ENCODE measurements at regions not wholly inside any gene's neighbourhood (a gene's known extent, or its start where the extent isn't known, plus 50 kb on each side); places are given as distances from the start of the nearest gene placed in this dataset.

GRCh38 chr6:153437193-153437592 lies 306.1 kb upstream of the RGS17 start:
- Mint-ChIP-seq H3K27ac (no peak overlapping the region), H3K4me1 (no peaks in the 10 kb centered on the region), H3K4me3 (no peak overlapping the region), H3K9me3 (ENCODE audit: low read depth) (no peaks in the 10 kb centered on the region), H3K27me3 (peaks cover 2% of the 10 kb centered on the region), H3K36me3 (ENCODE audit: low read depth) (no peaks in the 10 kb centered on the region)
- intact Hi-C loops (cut with DNase I, micrococcal nuclease) = no loop called here
- CTCF ChIA-PET = no interaction called here
- POLR2A ChIA-PET = no interaction called here
- no peak for ATAC-seq
- no peak for DNase-seq

- H3K36me3 Mint-ChIP-seq (ENCODE audit: low read depth) = no peaks in the 10 kb centered on the region
- H3K4me1 Mint-ChIP-seq = no peaks in the 10 kb centered on the region
- H3K27me3 Mint-ChIP-seq = peaks cover 2% of the 10 kb centered on the region
- ChIA-PET POLR2A (no interaction called here), CTCF (no interaction called here)
- no peak overlapping the region for H3K4me3 Mint-ChIP-seq
- intact Hi-C loops (cut with DNase I, micrococcal nuclease) = no loop called here
- ATAC-seq (no peak), DNase-seq (no peak)
- H3K27ac Mint-ChIP-seq = no peak overlapping the region
- no peaks in the 10 kb centered on the region for H3K9me3 Mint-ChIP-seq (ENCODE audit: low read depth)
Observed at GRCh38 chr6:153436351-153436750, 305.3 kb upstream of the RGS17 start.

- ChIA-PET CTCF (no interaction called here), POLR2A (no interaction called here)
- ATAC-seq (no peak), DNase-seq (no peak)
- Mint-ChIP-seq H3K27me3 (peaks cover 2% of the 10 kb centered on the region), H3K4me3 (no peak overlapping the region), H3K9me3 (ENCODE audit: low read depth) (no peaks in the 10 kb centered on the region), H3K36me3 (ENCODE audit: low read depth) (no peaks in the 10 kb centered on the region), H3K27ac (no peak overlapping the region), H3K4me1 (no peaks in the 10 kb centered on the region)
- intact Hi-C loops (cut with DNase I, micrococcal nuclease) = no loop called here
Observed at GRCh38 chr6:153435787-153436186, 304.7 kb upstream of the RGS17 start.

GRCh38 chr6:153425536-153425935 lies 294.5 kb upstream of the RGS17 start:
- DNase-seq = no peak
- no peak for ATAC-seq
- H3K27ac Mint-ChIP-seq = no peak overlapping the region
- ChIA-PET POLR2A (no interaction called here), CTCF (no interaction called here)
- peaks cover 5% of the 10 kb centered on the region for H3K27me3 Mint-ChIP-seq
- no peaks in the 10 kb centered on the region for H3K9me3 Mint-ChIP-seq (ENCODE audit: low read depth)
- no peaks in the 10 kb centered on the region for H3K36me3 Mint-ChIP-seq (ENCODE audit: low read depth)
- no peak overlapping the region for H3K4me3 Mint-ChIP-seq
- intact Hi-C loops (cut with DNase I, micrococcal nuclease) = no loop called here
- H3K4me1 Mint-ChIP-seq = no peaks in the 10 kb centered on the region

- ChIA-PET POLR2A (no interaction called here), CTCF (no interaction called here)
- H3K9me3 Mint-ChIP-seq (ENCODE audit: low read depth) = no peaks in the 10 kb centered on the region
- H3K4me3 Mint-ChIP-seq = no peak overlapping the region
- intact Hi-C loops (cut with DNase I, micrococcal nuclease) = no loop called here
- no peaks in the 10 kb centered on the region for H3K36me3 Mint-ChIP-seq (ENCODE audit: low read depth)
- no peaks in the 10 kb centered on the region for H3K4me1 Mint-ChIP-seq
- H3K27me3 Mint-ChIP-seq = peaks cover 5% of the 10 kb centered on the region
- DNase-seq (no peak), ATAC-seq (no peak)
- H3K27ac Mint-ChIP-seq = no peak overlapping the region
Observed at GRCh38 chr6:153424719-153425400, 293.8 kb upstream of the RGS17 start.

GRCh38 chr6:153412519-153412918 lies 281.4 kb upstream of the RGS17 start:
- Mint-ChIP-seq H3K4me3 (no peak overlapping the region), H3K27me3 (no peaks in the 10 kb centered on the region), H3K9me3 (ENCODE audit: low read depth) (peaks cover 4% of the 10 kb centered on the region), H3K4me1 (no peaks in the 10 kb centered on the region), H3K27ac (no peak overlapping the region), H3K36me3 (ENCODE audit: low read depth) (no peaks in the 10 kb centered on the region)
- ChIA-PET CTCF (no interaction called here), POLR2A (no interaction called here)
- DNase-seq (no peak), ATAC-seq (no peak)
- intact Hi-C loops (cut with DNase I, micrococcal nuclease) = no loop called here

- peaks cover 4% of the 10 kb centered on the region for H3K9me3 Mint-ChIP-seq (ENCODE audit: low read depth)
- intact Hi-C loops (cut with DNase I, micrococcal nuclease) = no loop called here
- H3K36me3 Mint-ChIP-seq (ENCODE audit: low read depth) = no peaks in the 10 kb centered on the region
- POLR2A ChIA-PET = no interaction called here
- no peak overlapping the region for H3K4me3 Mint-ChIP-seq
- no peaks in the 10 kb centered on the region for H3K27me3 Mint-ChIP-seq
- no peaks in the 10 kb centered on the region for H3K4me1 Mint-ChIP-seq
- ATAC-seq (no peak), DNase-seq (no peak)
- H3K27ac Mint-ChIP-seq = no peak overlapping the region
- CTCF ChIA-PET = no interaction called here
Observed at GRCh38 chr6:153411070-153411648, 280.1 kb upstream of the RGS17 start.

GRCh38 chr6:153405931-153406330 lies 274.8 kb upstream of the RGS17 start:
- POLR2A ChIA-PET = no interaction called here
- CTCF ChIA-PET = no interaction called here

GRCh38 chr6:153401751-153402150 lies 270.7 kb upstream of the RGS17 start:
- Mint-ChIP-seq H3K9me3 (ENCODE audit: low read depth) (no peaks in the 10 kb centered on the region), H3K27ac (no peak overlapping the region), H3K4me3 (no peak overlapping the region), H3K36me3 (ENCODE audit: low read depth) (no peaks in the 10 kb centered on the region), H3K27me3 (no peaks in the 10 kb centered on the region), H3K4me1 (no peaks in the 10 kb centered on the region)
- DNase-seq (no peak), ATAC-seq (no peak)
- ChIA-PET CTCF (no interaction called here), POLR2A (no interaction called here)
- intact Hi-C loops (cut with DNase I, micrococcal nuclease) = no loop called here

More at GRCh38 chr6:153405931-153406330, 274.8 kb upstream of the RGS17 start:
- Mint-ChIP-seq H3K4me1 (no peaks in the 10 kb centered on the region), H3K9me3 (ENCODE audit: low read depth) (no peaks in the 10 kb centered on the region), H3K27ac (no peak overlapping the region), H3K4me3 (no peak overlapping the region), H3K36me3 (ENCODE audit: low read depth) (no peaks in the 10 kb centered on the region), H3K27me3 (no peaks in the 10 kb centered on the region)
- ATAC-seq (no peak), DNase-seq (no peak)
- intact Hi-C loops (cut with DNase I, micrococcal nuclease) = no loop called here

- intact Hi-C loops (cut with DNase I, micrococcal nuclease) = no loop called here
- Mint-ChIP-seq H3K27me3 (no peaks in the 10 kb centered on the region), H3K36me3 (ENCODE audit: low read depth) (no peaks in the 10 kb centered on the region), H3K4me1 (no peaks in the 10 kb centered on the region), H3K9me3 (ENCODE audit: low read depth) (no peaks in the 10 kb centered on the region), H3K27ac (no peak overlapping the region), H3K4me3 (no peak overlapping the region)
- peak; percentile 47 for ATAC-seq
- DNase-seq = no peak
- ChIA-PET CTCF (no interaction called here), POLR2A (no interaction called here)
Observed at GRCh38 chr6:153392156-153392555, 261.1 kb upstream of the RGS17 start.

- ChIA-PET CTCF (no interaction called here), POLR2A (no interaction called here)
- peak; percentile 66 for ATAC-seq
- H3K4me3 Mint-ChIP-seq = no peak overlapping the region
- no peak for DNase-seq
- H3K27me3 Mint-ChIP-seq = no peaks in the 10 kb centered on the region
- H3K36me3 Mint-ChIP-seq (ENCODE audit: low read depth) = no peaks in the 10 kb centered on the region
- intact Hi-C loops (cut with DNase I, micrococcal nuclease) = no loop called here
- peaks cover 3% of the 10 kb centered on the region for H3K4me1 Mint-ChIP-seq
- H3K9me3 Mint-ChIP-seq (ENCODE audit: low read depth) = no peaks in the 10 kb centered on the region
- no peak overlapping the region for H3K27ac Mint-ChIP-seq
Observed at GRCh38 chr6:153373869-153374268, 242.8 kb upstream of the RGS17 start.

- DNase-seq = no peak
- intact Hi-C loops (cut with DNase I, micrococcal nuclease) = no loop called here
- no peaks in the 10 kb centered on the region for H3K9me3 Mint-ChIP-seq (ENCODE audit: low read depth)
- POLR2A ChIA-PET = no interaction called here
- H3K36me3 Mint-ChIP-seq (ENCODE audit: low read depth) = no peaks in the 10 kb centered on the region
- CTCF ChIA-PET = interaction anchor here (0.5 kb wide), 1 partner anchor 122 kb away, joined by 3 read pairs; no protein-coding TSS in a partner anchor
- no peak overlapping the region for H3K27ac Mint-ChIP-seq
- no peaks in the 10 kb centered on the region for H3K4me1 Mint-ChIP-seq
- H3K27me3 Mint-ChIP-seq = peaks cover 1% of the 10 kb centered on the region
- ATAC-seq = no peak
- H3K4me3 Mint-ChIP-seq = no peak overlapping the region
Observed at GRCh38 chr6:153368131-153368530, 237.0 kb upstream of the RGS17 start.
